ENCODE measurements at regions not wholly inside any gene's neighbourhood (a gene's known extent, or its start where the extent isn't known, plus 50 kb on each side); places are given as distances from the start of the nearest gene placed in this dataset.

GRCh38 chr11:82631722-82632630 lies 101.7 kb downstream of the FAM181B start:
- H3K4me3 ChIP-seq (ENCODE audit: low read depth in 1 of 3, low read length in 3 of 3) = no peak overlapping the region
- H3K27me3 ChIP-seq (ENCODE audit: control insufficient read depth in 3 of 3, insufficient read depth in 3 of 3, low read length in 3 of 3) = no peaks in the 10 kb centered on the region
- peaks cover 0 to 4% of the 10 kb centered on the region in 2 donors for H3K9me3 ChIP-seq (ENCODE audit: control insufficient read depth in 2 of 2, insufficient read depth in 1 of 2, low read depth in 1 of 2, low read length in 1 of 2)
- 55 to 71% (median 55%) methylated on average over 4 of the region's 4 CpGs for WGBS, 3 donors
- no peaks in the 10 kb centered on the region for H3K4me1 ChIP-seq (ENCODE audit: control insufficient read depth in 3 of 3, insufficient read depth in 2 of 3, low read depth in 1 of 3, low read length in 2 of 3)
- FAIRE-seq = no peak
- H3K27ac ChIP-seq (ENCODE audit: low read depth in 1 of 3, low read length in 2 of 3) = no peak overlapping the region
- H3K36me3 ChIP-seq (ENCODE audit: control insufficient read depth in 3 of 3, insufficient read depth in 2 of 3, low read depth in 1 of 3, low read length in 3 of 3) = no peaks in the 10 kb centered on the region
- DNase-seq = no peak

- no peak for DNase-seq
- Histone ChIP-seq H3K4me3 (ENCODE audit: low read depth in 1 of 3, low read length in 3 of 3) (no peak overlapping the region), H3K27me3 (ENCODE audit: control insufficient read depth in 3 of 3, insufficient read depth in 3 of 3, low read length in 3 of 3) (no peaks in the 10 kb centered on the region), H3K9me3 (ENCODE audit: control insufficient read depth in 2 of 2, insufficient read depth in 1 of 2, low read depth in 1 of 2, low read length in 1 of 2) (no peaks in the 10 kb centered on the region), H3K27ac (ENCODE audit: low read depth in 1 of 3, low read length in 2 of 3) (no peak overlapping the region), H3K36me3 (ENCODE audit: control insufficient read depth in 3 of 3, insufficient read depth in 2 of 3, low read depth in 1 of 3, low read length in 3 of 3) (no peaks in the 10 kb centered on the region), H3K4me1 (ENCODE audit: control insufficient read depth in 3 of 3, insufficient read depth in 2 of 3, low read depth in 1 of 3, low read length in 2 of 3) (no peaks in the 10 kb centered on the region)
- FAIRE-seq = no peak
These were observed 123.0 kb downstream of the FAM181B start for GRCh38 chr11:82610671-82611070.

GRCh38 chr11:82606738-82607137 lies 126.9 kb downstream of the FAM181B start:
- no peak for FAIRE-seq

GRCh38 chr11:82601711-82602110 lies 132.0 kb downstream of the FAM181B start:
- Histone ChIP-seq H3K4me3 (ENCODE audit: low read depth in 1 of 3, low read length in 3 of 3) (no peak overlapping the region), H3K27me3 (ENCODE audit: control insufficient read depth in 3 of 3, insufficient read depth in 3 of 3, low read length in 3 of 3) (no peaks in the 10 kb centered on the region), H3K9me3 (ENCODE audit: control insufficient read depth in 2 of 2, insufficient read depth in 1 of 2, low read depth in 1 of 2, low read length in 1 of 2) (no peaks in the 10 kb centered on the region), H3K27ac (ENCODE audit: low read depth in 1 of 3, low read length in 2 of 3) (no peak overlapping the region), H3K36me3 (ENCODE audit: control insufficient read depth in 3 of 3, insufficient read depth in 2 of 3, low read depth in 1 of 3, low read length in 3 of 3) (no peaks in the 10 kb centered on the region), H3K4me1 (ENCODE audit: control insufficient read depth in 3 of 3, insufficient read depth in 2 of 3, low read depth in 1 of 3, low read length in 2 of 3) (no peaks in the 10 kb centered on the region)
- no peak for DNase-seq
- no peak for FAIRE-seq
- 35 to 48% (median 45%) methylated on average over 1 of the region's 1 CpG for WGBS, 3 donors

More at GRCh38 chr11:82606738-82607137, 126.9 kb downstream of the FAM181B start:
- H3K4me1 ChIP-seq (ENCODE audit: control insufficient read depth in 3 of 3, insufficient read depth in 2 of 3, low read depth in 1 of 3, low read length in 2 of 3) = no peaks in the 10 kb centered on the region
- no peak overlapping the region for H3K27ac ChIP-seq (ENCODE audit: low read depth in 1 of 3, low read length in 2 of 3)
- H3K9me3 ChIP-seq (ENCODE audit: control insufficient read depth in 2 of 2, insufficient read depth in 1 of 2, low read depth in 1 of 2, low read length in 1 of 2) = no peaks in the 10 kb centered on the region
- no peak for DNase-seq
- no peaks in the 10 kb centered on the region for H3K36me3 ChIP-seq (ENCODE audit: control insufficient read depth in 3 of 3, insufficient read depth in 2 of 3, low read depth in 1 of 3, low read length in 3 of 3)
- WGBS, 3 donors = 67 to 83% (median 76%) methylated on average over 1 of the region's 1 CpG
- H3K4me3 ChIP-seq (ENCODE audit: low read depth in 1 of 3, low read length in 3 of 3) = no peak overlapping the region
- no peaks in the 10 kb centered on the region for H3K27me3 ChIP-seq (ENCODE audit: control insufficient read depth in 3 of 3, insufficient read depth in 3 of 3, low read length in 3 of 3)

- H3K4me3 ChIP-seq (ENCODE audit: low read depth in 1 of 3, low read length in 3 of 3) = no peak overlapping the region
- 83 to 88% (median 85%) methylated on average over 2 of the region's 2 CpGs for WGBS, 3 donors
- FAIRE-seq (no peak), DNase-seq (no peak)
- no peak overlapping the region for H3K27ac ChIP-seq (ENCODE audit: low read depth in 1 of 3, low read length in 2 of 3)
- H3K4me1 ChIP-seq (ENCODE audit: control insufficient read depth in 3 of 3, insufficient read depth in 2 of 3, low read depth in 1 of 3, low read length in 2 of 3) = no peaks in the 10 kb centered on the region
- no peaks in the 10 kb centered on the region for H3K27me3 ChIP-seq (ENCODE audit: control insufficient read depth in 3 of 3, insufficient read depth in 3 of 3, low read length in 3 of 3)
- no peaks in the 10 kb centered on the region for H3K9me3 ChIP-seq (ENCODE audit: control insufficient read depth in 2 of 2, insufficient read depth in 1 of 2, low read depth in 1 of 2, low read length in 1 of 2)
- no peaks in the 10 kb centered on the region for H3K36me3 ChIP-seq (ENCODE audit: control insufficient read depth in 3 of 3, insufficient read depth in 2 of 3, low read depth in 1 of 3, low read length in 3 of 3)
These were observed 133.8 kb downstream of the FAM181B start for GRCh38 chr11:82599836-82600235.

GRCh38 chr11:82586581-82586980 lies 147.1 kb downstream of the FAM181B start:
- H3K27me3 ChIP-seq (ENCODE audit: control insufficient read depth in 3 of 3, insufficient read depth in 3 of 3, low read length in 3 of 3) = no peaks in the 10 kb centered on the region
- WGBS, 3 donors = 39 to 51% (median 46%) methylated on average over 3 of the region's 3 CpGs
- no peaks in the 10 kb centered on the region for H3K4me1 ChIP-seq (ENCODE audit: control insufficient read depth in 3 of 3, insufficient read depth in 2 of 3, low read depth in 1 of 3, low read length in 2 of 3)
- DNase-seq (no peak), FAIRE-seq (no peak)
- H3K9me3 ChIP-seq (ENCODE audit: control insufficient read depth in 2 of 2, insufficient read depth in 1 of 2, low read depth in 1 of 2, low read length in 1 of 2) = no peaks in the 10 kb centered on the region
- no peaks in the 10 kb centered on the region for H3K36me3 ChIP-seq (ENCODE audit: control insufficient read depth in 3 of 3, insufficient read depth in 2 of 3, low read depth in 1 of 3, low read length in 3 of 3)
- no peak overlapping the region for H3K27ac ChIP-seq (ENCODE audit: low read depth in 1 of 3, low read length in 2 of 3)
- H3K4me3 ChIP-seq (ENCODE audit: low read depth in 1 of 3, low read length in 3 of 3) = no peak overlapping the region

GRCh38 chr11:82577246-82577645 lies 156.4 kb downstream of the FAM181B start:
- Histone ChIP-seq H3K9me3 (ENCODE audit: control insufficient read depth in 2 of 2, insufficient read depth in 1 of 2, low read depth in 1 of 2, low read length in 1 of 2) (no peaks in the 10 kb centered on the region), H3K36me3 (ENCODE audit: control insufficient read depth in 3 of 3, insufficient read depth in 2 of 3, low read depth in 1 of 3, low read length in 3 of 3) (no peaks in the 10 kb centered on the region), H3K27me3 (ENCODE audit: control insufficient read depth in 3 of 3, insufficient read depth in 3 of 3, low read length in 3 of 3) (no peaks in the 10 kb centered on the region), H3K4me3 (ENCODE audit: low read depth in 1 of 3, low read length in 3 of 3) (no peak overlapping the region), H3K27ac (ENCODE audit: low read depth in 1 of 3, low read length in 2 of 3) (no peak overlapping the region), H3K4me1 (ENCODE audit: control insufficient read depth in 3 of 3, insufficient read depth in 2 of 3, low read depth in 1 of 3, low read length in 2 of 3) (no peaks in the 10 kb centered on the region)
- FAIRE-seq (no peak), DNase-seq (no peak)
- 64 to 82% (median 78%) methylated on average over 5 of the region's 5 CpGs for WGBS, 3 donors

- WGBS, 3 donors = 49 to 57% (median 53%) methylated on average over 5 of the region's 5 CpGs
- FAIRE-seq = no peak
- Histone ChIP-seq H3K27ac (ENCODE audit: low read depth in 1 of 3, low read length in 2 of 3) (no peak overlapping the region), H3K4me1 (ENCODE audit: control insufficient read depth in 3 of 3, insufficient read depth in 2 of 3, low read depth in 1 of 3, low read length in 2 of 3) (no peaks in the 10 kb centered on the region), H3K4me3 (ENCODE audit: low read depth in 1 of 3, low read length in 3 of 3) (no peak overlapping the region), H3K27me3 (ENCODE audit: control insufficient read depth in 3 of 3, insufficient read depth in 3 of 3, low read length in 3 of 3) (no peaks in the 10 kb centered on the region), H3K9me3 (ENCODE audit: control insufficient read depth in 2 of 2, insufficient read depth in 1 of 2, low read depth in 1 of 2, low read length in 1 of 2) (no peaks in the 10 kb centered on the region), H3K36me3 (ENCODE audit: control insufficient read depth in 3 of 3, insufficient read depth in 2 of 3, low read depth in 1 of 3, low read length in 3 of 3) (no peaks in the 10 kb centered on the region)
- DNase-seq = no peak
These were observed 172.8 kb downstream of the FAM181B start for GRCh38 chr11:82560836-82561235.

GRCh38 chr11:82559609-82560008 lies 174.1 kb downstream of the FAM181B start:
- H3K9me3 ChIP-seq (ENCODE audit: control insufficient read depth in 2 of 2, insufficient read depth in 1 of 2, low read depth in 1 of 2, low read length in 1 of 2) = no peaks in the 10 kb centered on the region
- WGBS, 3 donors = 58 to 66% (median 61%) methylated on average over 2 of the region's 2 CpGs
- no peak for DNase-seq
- H3K36me3 ChIP-seq (ENCODE audit: control insufficient read depth in 3 of 3, insufficient read depth in 2 of 3, low read depth in 1 of 3, low read length in 3 of 3) = no peaks in the 10 kb centered on the region
- no peak for FAIRE-seq
- no peaks in the 10 kb centered on the region for H3K27me3 ChIP-seq (ENCODE audit: control insufficient read depth in 3 of 3, insufficient read depth in 3 of 3, low read length in 3 of 3)
- no peak overlapping the region for H3K4me3 ChIP-seq (ENCODE audit: low read depth in 1 of 3, low read length in 3 of 3)
- H3K4me1 ChIP-seq (ENCODE audit: control insufficient read depth in 3 of 3, insufficient read depth in 2 of 3, low read depth in 1 of 3, low read length in 2 of 3) = no peaks in the 10 kb centered on the region
- H3K27ac ChIP-seq (ENCODE audit: low read depth in 1 of 3, low read length in 2 of 3) = no peak overlapping the region

Data from small intestine (tissue), 7 donors.